ENCODE measurements at regions not wholly inside any gene's neighbourhood (a gene's known extent, or its start where the extent isn't known, plus 50 kb on each side); places are given as distances from the start of the nearest gene placed in this dataset.

- ATAC-seq (no peak), FAIRE-seq (no peak), DNase-seq (ENCODE audit: low read depth in 1 of 2, low spot score in 1 of 2) (no peak)
- H3K4me1 ChIP-seq: peaks cover 31% of the 10 kb centered on the region
- ChIA-PET POLR2A (no interaction called here), CTCF (no interaction called here)
- no peak overlapping the region for H3K4me3 ChIP-seq
- no peak overlapping the region for H3K27ac ChIP-seq
- 80% methylated on average over 5 of the region's 5 CpGs for WGBS (ENCODE audit: missing lambda C conversion rate)
- no peak overlapping the region for H3K4me2 ChIP-seq
- no peak for TF ChIP-seq FOXS1 (CRISPR knock-in tag; IDR thresholded peaks at IDR 0.05)
- no peak for TF ChIP-seq MYC (IDR thresholded peaks at IDR 0.05; ENCODE audit: borderline replicate concordance, low read length)
- TF ChIP-seq USF2 (IDR thresholded peaks at IDR 0.05): no peak
- no peak for TF ChIP-seq NPAS2 (CRISPR knock-in tag; IDR thresholded peaks at IDR 0.05; ENCODE audit: borderline replicate concordance)
- TF ChIP-seq CHD2 (IDR thresholded peaks at IDR 0.05; ENCODE audit: low read length, partially characterized antibody): no peak
- no peak for TF ChIP-seq GATA3 (IDR thresholded peaks at IDR 0.05; ENCODE audit: borderline replicate concordance)
- no peak for TF ChIP-seq HOXB13 (CRISPR knock-in tag; IDR thresholded peaks at IDR 0.05; ENCODE audit: low read depth)
- TF ChIP-seq ESRRA (IDR thresholded peaks at IDR 0.05; ENCODE audit: borderline replicate concordance, low read length): no peak
- no peak for TF ChIP-seq HMGXB4 (CRISPR knock-in tag; IDR thresholded peaks at IDR 0.05; ENCODE audit: borderline replicate concordance)
- TF ChIP-seq RCOR1 (IDR thresholded peaks at IDR 0.05; ENCODE audit: low read depth, low read length): no peak
- no peak for TF ChIP-seq FOSL2 (IDR thresholded peaks at IDR 0.05)
- TF ChIP-seq FOSL2 (CRISPR knock-in tag; IDR thresholded peaks at IDR 0.05): no peak
- TF ChIP-seq CBX2 (IDR thresholded peaks at IDR 0.05; ENCODE audit: borderline replicate concordance, low read depth): no peak
- TF ChIP-seq HEYL (CRISPR knock-in tag; IDR thresholded peaks at IDR 0.05): no peak
- TF ChIP-seq PHF8 (IDR thresholded peaks at IDR 0.05; ENCODE audit: borderline replicate concordance, low read depth): no peak
- no peak for TF ChIP-seq POLR2A (IDR thresholded peaks at IDR 0.05; ENCODE audit: low read length)
- no peaks in the 10 kb centered on the region for H3K9me3 ChIP-seq
Measured at GRCh38 chr11:129273944-129274711, 82.0 kb upstream of the ARHGAP32 start.

DNA sequence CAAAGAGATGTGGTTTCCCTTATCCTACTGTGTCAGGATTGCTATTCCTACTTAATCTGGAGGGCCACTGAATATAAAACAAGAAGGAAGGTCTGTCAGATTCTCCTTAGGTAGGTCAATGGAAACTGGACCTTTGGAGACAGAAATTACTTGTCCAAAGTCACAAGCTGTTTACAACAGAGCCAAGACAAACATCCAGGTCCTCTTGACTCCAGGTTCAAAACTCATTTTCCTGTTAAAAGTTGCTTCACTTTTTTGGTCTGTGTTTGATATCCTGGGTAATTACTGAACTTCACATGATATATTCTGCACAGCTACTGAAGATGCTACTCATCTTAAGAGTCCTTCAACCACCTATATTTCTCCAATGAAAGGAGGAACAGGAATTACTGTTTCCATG, 81.2 kb upstream of the ARHGAP32 start:
- no peak for FAIRE-seq
- CTCF ChIA-PET: no interaction called here
- POLR2A ChIA-PET: no interaction called here

More for the DNA sequence above, 81.2 kb upstream of the ARHGAP32 start:
- H3K9me3 ChIP-seq: no peaks in the 10 kb centered on the region
- H3K4me3 ChIP-seq: no peak overlapping the region
- TF ChIP-seq MYC (IDR thresholded peaks at IDR 0.05; ENCODE audit: borderline replicate concordance, low read length) (no peak), CHD4 (IDR thresholded peaks at IDR 0.05; ENCODE audit: borderline replicate concordance) (no peak), SREBF2 (IDR thresholded peaks at IDR 0.05) (no peak), HOXB5 (CRISPR knock-in tag; IDR thresholded peaks at IDR 0.05) (no peak), RCOR1 (IDR thresholded peaks at IDR 0.05; ENCODE audit: low read depth, low read length) (no peak), ZFP36 (IDR thresholded peaks at IDR 0.05; ENCODE audit: borderline replicate concordance, partially characterized antibody) (no peak), NR3C1 (IDR thresholded peaks at IDR 0.05) (no peak), HMGXB4 (CRISPR knock-in tag; IDR thresholded peaks at IDR 0.05; ENCODE audit: borderline replicate concordance) (no peak), CEBPB (IDR thresholded peaks at IDR 0.05) (no peak), GATA3 (IDR thresholded peaks at IDR 0.05; ENCODE audit: borderline replicate concordance) (no peak), POLR2A (IDR thresholded peaks at IDR 0.05; ENCODE audit: low read length) (no peak), HDAC2 (IDR thresholded peaks at IDR 0.05) (no peak), ESRRA (IDR thresholded peaks at IDR 0.05; ENCODE audit: borderline replicate concordance, low read length) (no peak), MAZ (IDR thresholded peaks at IDR 0.05; ENCODE audit: borderline replicate concordance, low read depth, low read length) (no peak), TFCP2L1 (CRISPR knock-in tag; IDR thresholded peaks at IDR 0.05) (no peak), HOXB13 (CRISPR knock-in tag; IDR thresholded peaks at IDR 0.05; ENCODE audit: low read depth) (no peak), ATOH8 (CRISPR knock-in tag; IDR thresholded peaks at IDR 0.05; ENCODE audit: low read depth) (no peak)
- TF ChIP-seq, protein P1, sequence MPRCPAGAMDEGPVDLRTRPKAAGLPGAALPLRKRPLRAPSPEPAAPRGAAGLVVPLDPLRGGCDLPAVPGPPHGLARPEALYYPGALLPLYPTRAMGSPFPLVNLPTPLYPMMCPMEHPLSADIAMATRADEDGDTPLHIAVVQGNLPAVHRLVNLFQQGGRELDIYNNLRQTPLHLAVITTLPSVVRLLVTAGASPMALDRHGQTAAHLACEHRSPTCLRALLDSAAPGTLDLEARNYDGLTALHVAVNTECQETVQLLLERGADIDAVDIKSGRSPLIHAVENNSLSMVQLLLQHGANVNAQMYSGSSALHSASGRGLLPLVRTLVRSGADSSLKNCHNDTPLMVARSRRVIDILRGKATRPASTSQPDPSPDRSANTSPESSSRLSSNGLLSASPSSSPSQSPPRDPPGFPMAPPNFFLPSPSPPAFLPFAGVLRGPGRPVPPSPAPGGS (IDR thresholded peaks at IDR 0.05): no peak
- TF ChIP-seq, protein P2, sequence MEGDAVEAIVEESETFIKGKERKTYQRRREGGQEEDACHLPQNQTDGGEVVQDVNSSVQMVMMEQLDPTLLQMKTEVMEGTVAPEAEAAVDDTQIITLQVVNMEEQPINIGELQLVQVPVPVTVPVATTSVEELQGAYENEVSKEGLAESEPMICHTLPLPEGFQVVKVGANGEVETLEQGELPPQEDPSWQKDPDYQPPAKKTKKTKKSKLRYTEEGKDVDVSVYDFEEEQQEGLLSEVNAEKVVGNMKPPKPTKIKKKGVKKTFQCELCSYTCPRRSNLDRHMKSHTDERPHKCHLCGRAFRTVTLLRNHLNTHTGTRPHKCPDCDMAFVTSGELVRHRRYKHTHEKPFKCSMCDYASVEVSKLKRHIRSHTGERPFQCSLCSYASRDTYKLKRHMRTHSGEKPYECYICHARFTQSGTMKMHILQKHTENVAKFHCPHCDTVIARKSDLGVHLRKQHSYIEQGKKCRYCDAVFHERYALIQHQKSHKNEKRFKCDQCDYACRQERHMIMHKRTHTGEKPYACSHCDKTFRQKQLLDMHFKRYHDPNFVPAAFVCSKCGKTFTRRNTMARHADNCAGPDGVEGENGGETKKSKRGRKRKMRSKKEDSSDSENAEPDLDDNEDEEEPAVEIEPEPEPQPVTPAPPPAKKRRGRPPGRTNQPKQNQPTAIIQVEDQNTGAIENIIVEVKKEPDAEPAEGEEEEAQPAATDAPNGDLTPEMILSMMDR (IDR thresholded peaks at IDR 0.05): no peak
- TF ChIP-seq, protein P3, sequence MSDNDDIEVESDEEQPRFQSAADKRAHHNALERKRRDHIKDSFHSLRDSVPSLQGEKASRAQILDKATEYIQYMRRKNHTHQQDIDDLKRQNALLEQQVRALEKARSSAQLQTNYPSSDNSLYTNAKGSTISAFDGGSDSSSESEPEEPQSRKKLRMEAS (IDR thresholded peaks at IDR 0.05): no peak
- H3K4me1 ChIP-seq: peaks cover 31% of the 10 kb centered on the region
- H3K4me2 ChIP-seq: no peak overlapping the region
- DNase-seq (ENCODE audit: low read depth in 1 of 2, low spot score in 1 of 2): no peak
- H3K27ac ChIP-seq: no peak overlapping the region
- ATAC-seq: no peak
